ENCODE measurements at regions not wholly inside any gene's neighbourhood (a gene's known extent, or its start where the extent isn't known, plus 50 kb on each side); places are given as distances from the start of the nearest gene placed in this dataset.
A peak's percentile ranks its signal among the peaks of the same experiment; 100 is the strongest.

GRCh38 chr6:137798261-137798660 lies 68.8 kb upstream of the TNFAIP3 start:
- DNase-seq (ENCODE audit: low read depth), result peak; percentile 18
- no peak overlapping the region for H3K4me3 ChIP-seq (ENCODE audit: low read depth, low read length)
- no peak for TF ChIP-seq CTCF (IDR thresholded peaks at IDR 0.05; ENCODE audit: insufficient read depth, low read depth, low read length)

DNA sequence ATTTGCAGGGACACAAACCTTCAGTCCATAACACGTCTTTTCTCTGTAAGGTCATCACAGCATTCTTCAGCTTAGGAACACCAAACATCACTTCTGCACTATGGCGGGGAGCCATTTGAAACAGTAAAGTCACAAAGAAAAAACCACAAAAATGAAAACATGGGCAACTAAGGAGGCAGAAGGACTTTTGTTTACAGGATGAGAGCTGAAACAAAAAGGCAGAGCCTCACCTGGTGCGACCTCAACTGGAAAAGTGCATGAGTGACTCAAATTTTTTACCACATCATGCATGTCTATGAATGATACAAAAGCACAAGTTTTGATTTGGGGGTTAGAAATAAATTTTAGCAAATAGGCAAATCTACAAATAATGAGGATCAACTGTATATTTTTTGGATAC lies 68.2 kb upstream of the TNFAIP3 start:
- no peak overlapping the region for H3K4me3 ChIP-seq (ENCODE audit: low read depth, low read length)
- no peak for TF ChIP-seq CTCF (IDR thresholded peaks at IDR 0.05; ENCODE audit: insufficient read depth, low read depth, low read length)
- DNase-seq (ENCODE audit: low read depth), result peak; percentile 73

DNA sequence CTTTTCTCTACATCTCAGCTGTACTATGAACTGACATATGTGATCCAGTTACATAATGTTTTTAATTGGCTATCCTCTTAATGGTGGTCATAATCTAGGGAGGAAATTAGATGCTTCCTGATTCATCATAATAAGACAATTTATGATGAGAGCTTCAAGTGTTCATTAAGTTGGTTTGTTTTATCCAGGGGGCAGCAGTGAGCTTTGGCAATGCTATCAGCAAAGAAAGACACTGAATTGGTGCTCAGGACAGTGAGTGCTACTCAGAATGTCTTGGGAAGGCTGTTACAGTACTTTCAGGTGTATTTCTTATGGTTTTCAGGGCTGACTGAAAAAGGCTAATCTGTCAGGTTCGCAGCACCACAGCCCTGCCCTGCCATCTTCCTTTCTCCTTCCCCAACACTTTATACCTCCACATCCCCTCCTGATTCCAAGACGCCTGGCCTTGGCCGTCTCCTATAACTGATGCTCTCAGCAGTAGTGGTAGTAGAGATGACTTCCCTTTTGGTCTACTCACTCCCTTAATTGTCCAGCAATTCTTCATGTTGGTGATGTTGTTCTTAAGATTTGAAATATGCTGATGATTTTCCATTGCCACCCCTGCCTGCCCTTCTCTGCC lies 67.0 kb upstream of the TNFAIP3 start:
- peak; percentile 66 for TF ChIP-seq CTCF (IDR thresholded peaks at IDR 0.05; ENCODE audit: insufficient read depth, low read depth, low read length)
- DNase-seq (ENCODE audit: low read depth), result peak; percentile 72

GRCh38 chr6:137800762-137801161 lies 66.3 kb upstream of the TNFAIP3 start:
- TF ChIP-seq CTCF (IDR thresholded peaks at IDR 0.05; ENCODE audit: insufficient read depth, low read depth, low read length), result no peak
- H3K4me3 ChIP-seq (ENCODE audit: low read depth, low read length), result no peak overlapping the region
- no peak for DNase-seq (ENCODE audit: low read depth)

More for the DNA sequence above, 67.0 kb upstream of the TNFAIP3 start:
- H3K4me3 ChIP-seq (ENCODE audit: low read depth, low read length), result no peak overlapping the region

- DNase-seq (ENCODE audit: low read depth), result peak; percentile 33
- no peak for TF ChIP-seq CTCF (IDR thresholded peaks at IDR 0.05; ENCODE audit: insufficient read depth, low read depth, low read length)
- H3K4me3 ChIP-seq (ENCODE audit: low read depth, low read length), result no peak overlapping the region
These were observed 65.5 kb upstream of the TNFAIP3 start for GRCh38 chr6:137801352-137802114.

- no peak for TF ChIP-seq CTCF (IDR thresholded peaks at IDR 0.05; ENCODE audit: insufficient read depth, low read depth, low read length)
- H3K4me3 ChIP-seq (ENCODE audit: low read depth, low read length), result no peak overlapping the region
- DNase-seq (ENCODE audit: low read depth), result no peak
These were observed 64.5 kb upstream of the TNFAIP3 start for GRCh38 chr6:137802408-137803182.
